K562 (cell line): ENCODE measurements at regions not wholly inside any gene's neighbourhood (a gene's known extent, or its start where the extent isn't known, plus 50 kb on each side); places are given as distances from the start of the nearest gene placed in this dataset.

Source experiments
- ATAC-seq: fragments of 200-7000 bp; cut with Tn5 transposase; 3 replicates; pipeline ENCODE4 v1.9.1; 2020; ENCODE audit warnings: moderate library complexity
- BruUV-seq: library from RNA; stranded (reverse); fragments of 400-500 nt; replicated peaks from 2 replicates; lab custom pipeline; 2021; lab: Mats Ljungman, UMichigan
- CTCF ChIA-PET: fragments of 300-600 bp; formaldehyde crosslinking; extraction: SDS; loops from one replicate; lab custom pipeline; 2021; ENCODE audit warnings: low intra/inter-chr PET ratio; lab: Yijun Ruan, JAX
- POLR2A ChIA-PET: fragments of 300-600, 350-650 bp; sonication (Branson Sonifier 250); formaldehyde crosslinking; extraction: SDS; loops from one replicate; lab custom pipeline; 2021; ENCODE audit warnings: antibody characterized with exemption, inconsistent platforms; lab: Yijun Ruan, JAX
- DNase-seq, 4 experiments: peaks; one replicate each; pipeline versions ENCODE4 v3.0.0 to v3.0.0-alpha.2; 2011 to 2018; ENCODE audit warnings: low spot score in 3 of 4, mixed read lengths in 3 of 4; ENCODE audit errors: extremely low read depth in 1 of 4
- FAIRE-seq: peaks from 2 replicates; lab custom pipeline; 2011; peaks lifted over from hg19 to GRCh38; lab: Jason Lieb, UNC
- H2AFZ ChIP-seq: 2 replicates; pipeline ENCODE4 v1.6.0; 2011; ENCODE audit warnings: low read depth, low read length, control low read depth, inconsistent platforms
- H3K27ac ChIP-seq: fragments of 200-600 bp; 3 replicates; pipeline ENCODE4 v1.8.0; 2011; ENCODE audit warnings: low read depth, mild to moderate bottlenecking, control low read depth, inconsistent platforms, low read length, moderate library complexity, mixed read lengths; ENCODE audit errors: extremely low read depth
- H3K27me3 ChIP-seq, 2 experiments: fragments of 300-600 bp in 1 of 2; 2 replicates in 1 of 2; 3 replicates in 1 of 2; pipeline versions ENCODE4 v1.6.0 to v1.8.0; 2011; ENCODE audit warnings: inconsistent platforms in 2 of 2, low read length in 2 of 2, mild to moderate bottlenecking in 1 of 2, mixed read lengths in 1 of 2, moderate library complexity in 1 of 2; ENCODE audit not compliant: control insufficient read depth in 2 of 2, insufficient read depth in 2 of 2
- H3K36me3 ChIP-seq: fragments of 300-600 bp; 3 replicates; pipeline ENCODE4 v1.8.0; 2011; ENCODE audit warnings: mild to moderate bottlenecking, low read length, inconsistent platforms; ENCODE audit not compliant: control insufficient read depth, insufficient read depth
- H3K4me1 ChIP-seq, 2 experiments: fragments of 200-600 bp in 1 of 2; replicated peaks in 1 of 2; 2 replicates in 1 of 2; 3 replicates in 1 of 2; pipeline versions ENCODE4 v1.5.1 to v1.8.0; 2011; ENCODE audit warnings: inconsistent platforms in 2 of 2, low read length in 2 of 2, mild to moderate bottlenecking in 1 of 2, mixed read lengths in 1 of 2, moderate library complexity in 1 of 2; ENCODE audit not compliant: control insufficient read depth in 2 of 2, insufficient read depth in 2 of 2
- H3K4me2 ChIP-seq: 2 replicates; pipeline ENCODE4 v1.6.1; 2011; ENCODE audit warnings: low read length, control low read depth, inconsistent platforms, mixed read lengths; ENCODE audit not compliant: insufficient read depth
- H3K4me3 ChIP-seq: fragments of 200-600 bp; sonication (generic), shearing (Covaris generic); 2 replicates; pipeline ENCODE4 v1.5.1; 2016; ENCODE audit warnings: control low read depth, inconsistent platforms
- H3K79me2 ChIP-seq: fragments of 200-600 bp; 3 replicates; pipeline ENCODE4 v1.8.0; 2011; ENCODE audit warnings: low read length, inconsistent platforms; ENCODE audit not compliant: control insufficient read depth, insufficient read depth
- H3K9ac ChIP-seq, 2 experiments: 2 replicates each; pipeline versions ENCODE4 v1.6.0 to v1.6.1; 2011; ENCODE audit warnings: low read depth in 2 of 2, low read length in 2 of 2, control low read depth in 1 of 2, inconsistent platforms in 1 of 2, mild to moderate bottlenecking in 1 of 2, mixed read lengths in 1 of 2; ENCODE audit not compliant: insufficient read depth in 1 of 2
- H3K9me1 ChIP-seq: one replicate; pipeline ENCODE4 v1.6.0; 2011; ENCODE audit warnings: inconsistent platforms, mild to moderate bottlenecking, low read length, moderate library complexity; ENCODE audit not compliant: control insufficient read depth, insufficient read depth
- H3K9me3 ChIP-seq: replicated peaks from 2 replicates; pipeline ENCODE4 v1.5.1; 2011; ENCODE audit warnings: low read depth, low read length, inconsistent platforms; ENCODE audit not compliant: control insufficient read depth, insufficient read depth
- H4K20me1 ChIP-seq: replicated peaks from 2 replicates; pipeline ENCODE4 v1.6.1; 2011; ENCODE audit warnings: low read length, inconsistent platforms, mixed read lengths; ENCODE audit not compliant: control insufficient read depth, insufficient read depth
- CBX5 ChIP-seq: IDR thresholded peaks from 2 replicates; pipeline ENCODE4 v1.6.1; 2014; ENCODE audit warnings: low read depth, borderline replicate concordance
- CEBPG ChIP-seq, 3 experiments: fragments of 200-800 bp in 1 of 3; sonication (Bioruptor generic) in 1 of 3; sonication (generic) in 1 of 3; formaldehyde crosslinking in 1 of 3; IDR thresholded peaks in 2 of 3; conservative IDR thresholded peaks in 1 of 3; 2 replicates each; pipeline versions ENCODE4 v1.6.1 to v1.8.0; 2016 to 2022; ENCODE audit warnings: missing compliant biosample characterization in 2 of 3, missing genetic modification characterization in 2 of 3, mild to moderate bottlenecking in 1 of 3, missing genetic modification reagents in 1 of 3
- MEF2D ChIP-seq: conservative IDR thresholded peaks from 2 replicates; pipeline ENCODE4 v1.6.1; 2016; ENCODE audit warnings: low read depth, missing genetic modification characterization, missing compliant biosample characterization
- PRMT5 ChIP-seq: sonication (generic); formaldehyde crosslinking; IDR thresholded peaks from 2 replicates; pipeline ENCODE4 v1.5.0; 2020; ENCODE audit warnings: missing genetic modification reagents
- RBM17 ChIP-seq: fragments of 200-400 bp; formaldehyde crosslinking; IDR thresholded peaks from 2 replicates; pipeline ENCODE4 v1.6.1; 2017; ENCODE audit warnings: low read depth, mild to moderate bottlenecking, low read length, borderline replicate concordance
- RBM39 ChIP-seq: fragments of 200-400 bp; formaldehyde crosslinking; optimal IDR thresholded peaks from 2 replicates; pipeline ENCODE3; 2018; ENCODE audit warnings: low read depth, low read length
- SMARCA5 ChIP-seq: fragments of 450-650 bp; IDR thresholded peaks from 2 replicates; pipeline ENCODE4 v1.6.1; 2016
- SUPT5H ChIP-seq: fragments of 450-650 bp; IDR thresholded peaks from 2 replicates; pipeline ENCODE4 v1.6.1; 2016
- ZBTB49 ChIP-seq: sonication (generic); formaldehyde crosslinking; IDR thresholded peaks from 2 replicates; pipeline ENCODE4 v1.8.0; 2022; ENCODE audit warnings: missing genetic modification reagents, mild to moderate bottlenecking, borderline replicate concordance
- ZC3H8 ChIP-seq: fragments of 450-650 bp; IDR thresholded peaks from 2 replicates; pipeline ENCODE4 v1.6.1; 2017
- ZNF282 ChIP-seq: sonication (generic); formaldehyde crosslinking; IDR thresholded peaks from 2 replicates; pipeline ENCODE4 v1.8.1; 2023; ENCODE audit warnings: missing genetic modification reagents
- ZNF444 ChIP-seq: fragments of 250-450 bp; sonication (Bioruptor Pico); IDR thresholded peaks from 2 replicates; pipeline ENCODE4 v1.4.0; 2020; ENCODE audit warnings: mild to moderate bottlenecking, moderate library complexity
- WGBS: fragments of 100-300 bp; shearing (Covaris generic); methylation state at CpG from one replicate; pipeline ENCODE4 v1.1.6; 2016; ENCODE audit warnings: low coverage, mixed read lengths; ENCODE audit not compliant: insufficient coverage; ENCODE audit errors: missing lambda C conversion rate; 5-methylcytosine and 5-hydroxymethylcytosine counted together
- in situ Hi-C: fragments of 300-500 bp; cut with MboI; formaldehyde crosslinking; loops from 4 replicates; pipeline ENCODE4 v1.15.0; 2018; ENCODE audit warnings: inconsistent platforms, mixed read lengths
- intact Hi-C: fragments of 100-400 bp; cut with micrococcal nuclease; formaldehyde crosslinking; loops from 2 replicates; pipeline ENCODE4 v1.14.2; 2022
- TF ChIP-seq, protein P1 (sequence below), 2 experiments: fragments of 150-350 bp in 1 of 2; IDR thresholded peaks; 2 replicates each; pipeline ENCODE4 v1.6.1; 2012 to 2016; ENCODE audit warnings: low read depth in 2 of 2, low read length in 2 of 2, mild to moderate bottlenecking in 1 of 2, moderate library complexity in 1 of 2
- TF ChIP-seq, protein P2 (sequence below): fragments of 250-450 bp; sonication (Bioruptor Pico); IDR thresholded peaks from 2 replicates; pipeline ENCODE4 v1.4.0; 2020; ENCODE audit warnings: mild to moderate bottlenecking, moderate library complexity

GRCh38 chr3:182503401-182503800, 289.9 kb upstream of the ATP11B start:
- intact Hi-C loops (no loop called here), in situ Hi-C loops (no loop called here)
- 0% methylated on average over 2 of the region's 2 CpGs for WGBS
- H4K20me1 ChIP-seq, result no peaks in the 10 kb centered on the region
- H3K4me2 ChIP-seq, result no peak overlapping the region
- ChIA-PET CTCF (interaction anchor here (0.6 kb wide), 1 partner anchor 471 kb away, joined by 3 read pairs; no protein-coding TSS in a partner anchor), POLR2A (no interaction called here)
- no peak overlapping the region for H2AFZ ChIP-seq
- no peak overlapping the region for H3K4me3 ChIP-seq
- H3K79me2 ChIP-seq, result no peaks in the 10 kb centered on the region
- no peaks in the 10 kb centered on the region for H3K9me3 ChIP-seq
- H3K9me1 ChIP-seq, result no peaks in the 10 kb centered on the region
- no peaks in the 10 kb centered on the region for H3K36me3 ChIP-seq
- peaks cover 3 to 16% of the 10 kb centered on the region in 2 experiments; a peak in 3 of 5 replicates for H3K27me3 ChIP-seq
- ATAC-seq (no peak), FAIRE-seq (peak; percentile 57), DNase-seq (no peak)
- H3K9ac ChIP-seq, result no peak overlapping the region
- no peak overlapping the region for H3K27ac ChIP-seq
- no peaks in the 10 kb centered on the region for H3K4me1 ChIP-seq
- BruUV-seq, result no TSS peak
- TF ChIP-seq CBX5 (no peak), RBM17 (no peak), PRMT5 (no peak), MEF2D (tag) (no peak), ZNF282 (CRISPR knock-in tag) (no peak), ZBTB49 (CRISPR knock-in tag) (no peak), ZNF444 (CRISPR knock-in tag) (no peak), CEBPG (CRISPR knock-in tag; IDR thresholded peaks at IDR 0.05) (no peak), CEBPG (tag; conservative IDR thresholded peaks at IDR 0.05 in 1 of 2, IDR thresholded peaks at IDR 0.05 in 1 of 2) (no peak), ZC3H8 (no peak), SUPT5H (no peak), RBM39 (no peak), SMARCA5 (no peak)
- TF ChIP-seq, protein P1, sequence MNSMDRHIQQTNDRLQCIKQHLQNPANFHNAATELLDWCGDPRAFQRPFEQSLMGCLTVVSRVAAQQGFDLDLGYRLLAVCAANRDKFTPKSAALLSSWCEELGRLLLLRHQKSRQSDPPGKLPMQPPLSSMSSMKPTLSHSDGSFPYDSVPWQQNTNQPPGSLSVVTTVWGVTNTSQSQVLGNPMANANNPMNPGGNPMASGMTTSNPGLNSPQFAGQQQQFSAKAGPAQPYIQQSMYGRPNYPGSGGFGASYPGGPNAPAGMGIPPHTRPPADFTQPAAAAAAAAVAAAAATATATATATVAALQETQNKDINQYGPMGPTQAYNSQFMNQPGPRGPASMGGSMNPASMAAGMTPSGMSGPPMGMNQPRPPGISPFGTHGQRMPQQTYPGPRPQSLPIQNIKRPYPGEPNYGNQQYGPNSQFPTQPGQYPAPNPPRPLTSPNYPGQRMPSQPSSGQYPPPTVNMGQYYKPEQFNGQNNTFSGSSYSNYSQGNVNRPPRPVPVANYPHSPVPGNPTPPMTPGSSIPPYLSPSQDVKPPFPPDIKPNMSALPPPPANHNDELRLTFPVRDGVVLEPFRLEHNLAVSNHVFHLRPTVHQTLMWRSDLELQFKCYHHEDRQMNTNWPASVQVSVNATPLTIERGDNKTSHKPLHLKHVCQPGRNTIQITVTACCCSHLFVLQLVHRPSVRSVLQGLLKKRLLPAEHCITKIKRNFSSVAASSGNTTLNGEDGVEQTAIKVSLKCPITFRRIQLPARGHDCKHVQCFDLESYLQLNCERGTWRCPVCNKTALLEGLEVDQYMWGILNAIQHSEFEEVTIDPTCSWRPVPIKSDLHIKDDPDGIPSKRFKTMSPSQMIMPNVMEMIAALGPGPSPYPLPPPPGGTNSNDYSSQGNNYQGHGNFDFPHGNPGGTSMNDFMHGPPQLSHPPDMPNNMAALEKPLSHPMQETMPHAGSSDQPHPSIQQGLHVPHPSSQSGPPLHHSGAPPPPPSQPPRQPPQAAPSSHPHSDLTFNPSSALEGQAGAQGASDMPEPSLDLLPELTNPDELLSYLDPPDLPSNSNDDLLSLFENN (IDR thresholded peaks at IDR 0.05; ENCODE audit: low read depth in 2 of 2, low read length in 2 of 2), result no peak
- TF ChIP-seq, protein P2, sequence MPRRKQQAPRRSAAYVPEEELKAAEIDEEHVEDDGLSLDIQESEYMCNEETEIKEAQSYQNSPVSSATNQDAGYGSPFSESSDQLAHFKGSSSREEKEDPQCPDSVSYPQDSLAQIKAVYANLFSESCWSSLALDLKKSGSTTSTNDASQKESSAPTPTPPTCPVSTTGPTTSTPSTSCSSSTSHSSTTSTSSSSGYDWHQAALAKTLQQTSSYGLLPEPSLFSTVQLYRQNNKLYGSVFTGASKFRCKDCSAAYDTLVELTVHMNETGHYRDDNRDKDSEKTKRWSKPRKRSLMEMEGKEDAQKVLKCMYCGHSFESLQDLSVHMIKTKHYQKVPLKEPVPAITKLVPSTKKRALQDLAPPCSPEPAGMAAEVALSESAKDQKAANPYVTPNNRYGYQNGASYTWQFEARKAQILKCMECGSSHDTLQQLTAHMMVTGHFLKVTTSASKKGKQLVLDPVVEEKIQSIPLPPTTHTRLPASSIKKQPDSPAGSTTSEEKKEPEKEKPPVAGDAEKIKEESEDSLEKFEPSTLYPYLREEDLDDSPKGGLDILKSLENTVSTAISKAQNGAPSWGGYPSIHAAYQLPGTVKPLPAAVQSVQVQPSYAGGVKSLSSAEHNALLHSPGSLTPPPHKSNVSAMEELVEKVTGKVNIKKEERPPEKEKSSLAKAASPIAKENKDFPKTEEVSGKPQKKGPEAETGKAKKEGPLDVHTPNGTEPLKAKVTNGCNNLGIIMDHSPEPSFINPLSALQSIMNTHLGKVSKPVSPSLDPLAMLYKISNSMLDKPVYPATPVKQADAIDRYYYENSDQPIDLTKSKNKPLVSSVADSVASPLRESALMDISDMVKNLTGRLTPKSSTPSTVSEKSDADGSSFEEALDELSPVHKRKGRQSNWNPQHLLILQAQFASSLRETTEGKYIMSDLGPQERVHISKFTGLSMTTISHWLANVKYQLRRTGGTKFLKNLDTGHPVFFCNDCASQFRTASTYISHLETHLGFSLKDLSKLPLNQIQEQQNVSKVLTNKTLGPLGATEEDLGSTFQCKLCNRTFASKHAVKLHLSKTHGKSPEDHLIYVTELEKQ (CRISPR knock-in tag), result no peak
